PC-3 (cell line): ENCODE measurements at regions not wholly inside any gene's neighbourhood (a gene's known extent, or its start where the extent isn't known, plus 50 kb on each side); places are given as distances from the start of the nearest gene placed in this dataset.

Experiments used
- CTCF ChIP-seq: fragments of 300-600 bp; sonication (generic); conservative IDR thresholded peaks from 2 replicates; pipeline ENCODE4 v1.5.1; 2017; ENCODE audit warnings: antibody characterized with exemption, low read depth, mild to moderate bottlenecking, low read length
- EZH2phosphoT487 ChIP-seq: fragments of 300-600 bp; sonication (generic); IDR thresholded peaks from 2 replicates; pipeline ENCODE4 v1.6.1; 2018; ENCODE audit warnings: mild to moderate bottlenecking, antibody characterized with exemption, low read length, borderline replicate concordance

DNA sequence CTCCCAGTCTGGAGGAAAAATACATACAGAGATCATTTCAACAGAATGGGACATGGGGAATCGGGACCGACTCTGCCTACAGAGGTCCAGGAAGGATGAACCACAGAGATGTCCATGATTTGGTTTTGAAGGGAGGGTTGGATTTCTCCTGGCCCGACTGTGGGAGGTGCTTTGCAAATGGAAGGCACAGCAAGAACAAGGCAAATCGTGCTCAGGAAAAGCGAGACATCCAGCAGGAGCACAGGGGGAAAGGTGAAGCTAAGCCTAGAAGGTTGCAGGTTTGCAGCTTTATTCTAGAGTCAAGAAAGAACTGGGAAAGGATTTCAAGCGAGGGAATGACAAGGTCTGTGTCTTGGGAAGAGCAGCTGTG, 181.9 kb downstream of the OPA1 start:
- TF ChIP-seq CTCF (no peak), EZH2phosphoT487 (no peak)
